Stimulated activated CD4-positive, alpha-beta T cell treated with anti-CD3 and anti-CD28 coated beads, Interleukin-4, amount 100 ng/mL, for 1 hour (primary cell): ENCODE measurements at regions not wholly inside any gene's neighbourhood (a gene's known extent, or its start where the extent isn't known, plus 50 kb on each side); places are given as distances from the start of the nearest gene placed in this dataset.

Source experiments
- DNase-seq: peaks from one replicate; pipeline ENCODE4 v3.0.0-alpha.2; 2020

- DNase-seq: no peak
Observed at GRCh38 chr4:26106776-26107175, 192.8 kb downstream of the SMIM20 start.

DNA sequence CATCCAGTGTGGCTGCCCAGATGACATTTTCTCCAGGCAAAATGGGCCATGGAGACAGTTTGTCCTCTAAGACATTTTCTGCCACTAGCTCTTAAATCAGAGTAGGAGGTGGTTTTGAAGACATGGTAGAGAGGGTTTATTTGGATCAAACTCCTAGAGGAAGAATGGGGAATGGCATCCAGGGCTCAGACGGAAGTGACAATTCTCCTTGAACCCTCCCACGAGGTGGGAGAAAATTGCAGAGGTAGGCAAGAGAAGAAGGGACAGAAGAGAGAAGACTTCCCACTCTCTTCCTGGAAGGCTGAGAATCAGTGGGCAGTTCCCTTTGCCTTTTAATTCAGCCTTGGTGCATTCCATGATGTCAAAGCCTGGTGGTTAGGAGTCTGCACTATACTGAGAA, 194.0 kb downstream of the SMIM20 start:
- DNase-seq: no peak

DNA sequence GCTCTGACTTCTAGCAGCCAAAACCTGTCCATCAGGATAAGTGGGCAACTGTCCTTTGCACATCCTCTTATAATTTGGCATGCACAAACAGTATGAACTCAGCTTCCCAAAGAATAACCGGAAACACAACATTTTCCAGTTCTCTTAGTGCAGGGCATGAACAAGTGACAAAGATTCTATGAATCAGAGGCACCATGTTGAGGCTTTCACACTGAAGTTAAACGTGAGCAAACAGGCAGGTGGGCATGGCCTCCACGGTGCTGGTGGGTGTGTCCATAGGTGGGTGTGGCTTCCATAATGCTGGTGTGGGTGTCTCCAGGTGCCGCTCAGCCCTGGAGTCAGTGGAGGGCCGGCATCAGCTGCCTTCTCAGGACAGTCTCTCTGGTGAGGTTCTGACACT, 196.5 kb downstream of the SMIM20 start:
- no peak for DNase-seq

- DNase-seq: no peak
Observed at GRCh38 chr4:26113339-26113940, 199.4 kb downstream of the SMIM20 start.

DNA sequence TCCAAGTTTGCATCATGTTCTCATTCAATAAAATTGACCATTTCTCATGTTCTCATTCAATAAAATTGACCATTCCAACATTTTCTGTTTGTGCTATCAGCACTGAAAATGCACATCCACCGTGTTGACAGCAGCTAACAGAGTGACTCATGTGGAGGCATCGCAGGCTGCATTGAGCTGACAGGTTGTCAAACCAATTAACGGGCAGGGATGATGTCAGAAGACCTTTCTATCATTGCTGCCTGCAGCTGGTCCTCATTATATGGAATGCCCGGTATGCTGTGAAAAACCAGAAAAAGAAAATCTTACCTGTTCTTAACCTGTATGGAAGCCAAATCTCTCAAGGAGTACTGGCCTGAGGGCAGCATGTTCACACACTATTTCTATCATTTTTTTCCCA, 202.0 kb downstream of the SMIM20 start:
- DNase-seq: no peak

- DNase-seq: no peak
Observed at GRCh38 chr4:26120098-26120825, 200.6 kb upstream of the RBPJ start.

DNA sequence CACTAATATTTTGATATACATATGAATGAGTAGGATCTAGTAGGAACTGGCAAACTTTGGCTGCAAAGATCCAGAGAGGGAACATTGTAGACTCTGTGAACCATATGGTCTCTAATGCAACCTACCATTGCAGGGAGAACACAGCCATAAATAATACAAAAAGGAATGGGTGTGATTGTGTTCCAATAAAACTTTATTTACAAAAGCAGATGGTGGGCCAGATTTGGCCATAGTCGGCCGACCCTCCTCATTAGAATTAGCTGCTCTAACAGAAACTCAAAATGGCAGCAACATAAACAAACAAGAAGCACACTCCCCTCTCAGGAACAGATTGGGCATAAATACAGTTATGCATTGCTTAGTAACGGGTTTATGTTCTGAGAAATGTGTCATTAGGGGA, 198.1 kb upstream of the RBPJ start:
- no peak for DNase-seq

GRCh38 chr4:26124753-26125321, 196.0 kb upstream of the RBPJ start:
- no peak for DNase-seq

- DNase-seq: no peak
Observed at GRCh38 chr4:26126143-26126718, 194.6 kb upstream of the RBPJ start.

DNA sequence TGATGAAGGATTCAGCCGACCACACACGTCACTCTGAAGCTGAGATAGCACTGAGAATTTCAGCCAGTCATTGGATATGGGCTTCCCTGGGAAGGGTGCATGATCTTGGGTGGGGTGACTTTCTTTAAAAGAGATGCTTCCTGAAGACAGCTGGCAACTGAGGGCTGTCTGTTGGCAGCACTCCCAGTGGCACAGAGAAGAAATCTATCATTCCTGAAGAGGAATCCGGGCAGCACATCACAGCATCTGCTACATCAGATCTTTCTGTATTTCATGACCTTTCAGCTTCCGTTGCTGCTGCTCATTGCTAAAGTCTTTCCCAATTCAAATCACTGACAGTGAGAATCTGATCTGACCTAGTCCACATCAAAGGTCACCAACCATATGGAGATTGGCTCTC, 193.8 kb upstream of the RBPJ start:
- DNase-seq: no peak

DNA sequence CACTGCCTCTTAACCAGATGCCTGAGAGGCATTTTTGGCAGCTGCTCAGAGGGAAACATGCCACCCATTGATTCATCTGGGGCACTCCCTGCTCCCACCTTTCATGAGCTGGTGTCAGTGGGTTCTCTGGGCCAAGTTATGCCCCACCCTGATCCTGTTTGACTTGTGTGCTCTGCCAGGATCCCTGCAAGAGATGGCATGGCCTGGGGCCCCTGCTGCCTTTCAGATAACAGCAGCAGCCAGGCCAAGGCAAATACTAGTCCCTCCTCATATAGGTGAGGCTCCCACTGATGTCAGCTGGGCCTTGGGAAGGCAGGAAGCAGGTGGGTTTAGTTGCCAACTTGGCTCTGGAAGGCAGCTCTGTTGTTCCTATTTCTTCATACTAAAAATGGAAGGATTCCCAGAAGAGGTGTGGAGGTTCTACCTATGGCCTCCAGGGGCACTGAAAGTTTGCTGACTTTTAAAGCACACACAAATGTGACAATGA, 192.9 kb upstream of the RBPJ start:
- no peak for DNase-seq

- DNase-seq: no peak
Observed at GRCh38 chr4:26130173-26130572, 190.6 kb upstream of the RBPJ start.

GRCh38 chr4:26130841-26131432, 189.9 kb upstream of the RBPJ start:
- DNase-seq: no peak

GRCh38 chr4:26131711-26132110, 189.1 kb upstream of the RBPJ start:
- no peak for DNase-seq

- DNase-seq: no peak
Observed at GRCh38 chr4:26132858-26133257, 188.0 kb upstream of the RBPJ start.

GRCh38 chr4:26133840-26134239, 187.0 kb upstream of the RBPJ start:
- no peak for DNase-seq

- DNase-seq: no peak
Observed at GRCh38 chr4:26135331-26135730, 185.5 kb upstream of the RBPJ start.

DNA sequence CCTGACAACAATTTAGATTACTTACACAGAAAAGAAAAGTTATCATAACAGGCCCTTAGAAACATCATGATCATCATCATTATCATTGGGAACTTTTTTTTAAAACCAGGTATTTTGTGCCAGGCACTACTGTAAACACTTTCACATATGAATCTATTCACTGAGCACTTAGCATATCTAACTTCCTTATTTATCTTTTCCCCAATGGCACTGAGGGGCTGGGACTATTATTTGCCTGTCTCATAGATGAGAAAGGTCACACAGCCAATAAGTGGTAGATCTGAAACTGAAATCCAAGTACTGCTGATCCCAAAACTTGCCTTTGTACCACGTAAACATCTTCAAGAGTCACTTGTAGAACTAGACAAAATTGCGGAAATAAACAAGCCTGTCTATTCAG, 184.2 kb upstream of the RBPJ start:
- no peak for DNase-seq

GRCh38 chr4:26137288-26137687, 183.5 kb upstream of the RBPJ start:
- no peak for DNase-seq

- no peak for DNase-seq
Observed at GRCh38 chr4:26139310-26139924, 181.4 kb upstream of the RBPJ start.

DNA sequence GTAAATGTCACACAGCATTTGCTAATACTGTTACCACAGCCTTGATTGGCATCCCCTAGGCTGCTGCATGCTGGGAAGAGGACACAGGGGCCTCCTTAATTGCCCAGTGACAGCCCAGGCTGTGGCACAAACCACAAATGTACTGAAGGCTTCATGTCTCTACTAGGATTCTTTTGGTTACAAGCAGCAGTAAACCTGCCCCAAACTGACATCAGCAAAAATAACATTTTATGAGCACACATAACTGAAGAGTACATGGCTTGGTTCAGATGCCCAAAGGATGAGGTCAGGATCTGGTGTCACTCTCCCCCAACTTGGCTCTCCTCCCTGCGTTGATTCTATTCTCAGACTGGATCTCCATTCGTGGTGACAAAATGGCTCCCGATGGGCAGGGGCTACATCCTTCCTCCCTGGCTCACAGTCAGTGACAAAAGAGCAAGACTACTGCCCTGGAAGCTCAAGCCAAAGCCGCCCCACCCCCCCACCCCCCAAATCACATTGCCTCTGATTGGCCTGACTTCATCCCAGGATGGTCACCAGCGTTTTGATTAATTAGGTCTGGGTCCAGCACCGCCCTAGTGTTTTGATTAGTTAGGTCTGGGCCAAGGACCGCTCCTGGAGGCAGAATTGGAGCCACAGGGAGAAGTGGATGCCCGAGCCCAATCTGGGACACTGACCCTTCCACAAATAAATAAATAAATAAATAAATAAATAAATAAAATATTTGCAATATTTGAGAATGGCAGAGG, 180.5 kb upstream of the RBPJ start:
- no peak for DNase-seq

- no peak for DNase-seq
Observed at GRCh38 chr4:26141051-26141721, 179.6 kb upstream of the RBPJ start.
